Fibroblast of pulmonary artery (primary cell): ENCODE measurements at regions not wholly inside any gene's neighbourhood (a gene's known extent, or its start where the extent isn't known, plus 50 kb on each side); places are given as distances from the start of the nearest gene placed in this dataset.

Experiments
- DNase-seq: peaks from one replicate; pipeline ENCODE4 v3.0.0-alpha.2; 2010; ENCODE audit warnings: low read depth
- H3K4me3 ChIP-seq: replicated peaks from 2 replicates; pipeline ENCODE4 v1.5.1; 2011; ENCODE audit warnings: low read depth, mild to moderate bottlenecking, control low read depth, low read length, moderate library complexity
- CTCF ChIP-seq: IDR thresholded peaks from 2 replicates; pipeline ENCODE4 v1.5.1; 2011; ENCODE audit warnings: mild to moderate bottlenecking, control low read depth, low read length, inconsistent platforms; ENCODE audit errors: missing control alignments

GRCh38 chr2:176455816-176456291 lies 186.6 kb downstream of the MTX2 start:
- DNase-seq = peak; percentile 88
- TF ChIP-seq CTCF = no peak
- H3K4me3 ChIP-seq = no peak overlapping the region

- DNase-seq = peak; percentile 36
- TF ChIP-seq CTCF = no peak
- no peak overlapping the region for H3K4me3 ChIP-seq
Observed at GRCh38 chr2:176457481-176457880, 188.2 kb downstream of the MTX2 start.

GRCh38 chr2:176461098-176461808 lies 192.0 kb downstream of the MTX2 start:
- peak; percentile 25 for DNase-seq
- no peak for TF ChIP-seq CTCF
- no peak overlapping the region for H3K4me3 ChIP-seq

- peak; percentile 84 for DNase-seq
- no peak overlapping the region for H3K4me3 ChIP-seq
Observed at GRCh38 chr2:176461809-176462670, 192.8 kb downstream of the MTX2 start.

GRCh38 chr2:176463546-176463945 lies 194.3 kb downstream of the MTX2 start:
- no peak for TF ChIP-seq CTCF
- no peak overlapping the region for H3K4me3 ChIP-seq
- no peak for DNase-seq

More at GRCh38 chr2:176461809-176462670, 192.8 kb downstream of the MTX2 start:
- TF ChIP-seq CTCF = no peak

- TF ChIP-seq CTCF = no peak
- no peak for DNase-seq
- no peak overlapping the region for H3K4me3 ChIP-seq
Observed at GRCh38 chr2:176464886-176465564, 195.8 kb downstream of the MTX2 start.
